Erythroblast (primary cell): ENCODE measurements at regions not wholly inside any gene's neighbourhood (a gene's known extent, or its start where the extent isn't known, plus 50 kb on each side); places are given as distances from the start of the nearest gene placed in this dataset.

ENCODE experiments used
- GATA1 ChIP-seq: IDR thresholded peaks from 2 replicates; pipeline ENCODE4 v1.6.1; 2011; ENCODE audit warnings: low read depth, mild to moderate bottlenecking, control low read depth, low read length, moderate library complexity
- POLR2A ChIP-seq: IDR thresholded peaks from 2 replicates; pipeline ENCODE4 v1.6.1; 2011; ENCODE audit warnings: mild to moderate bottlenecking, low read length

- TF ChIP-seq POLR2A, result no peak
- TF ChIP-seq GATA1, result no peak
Measured at GRCh38 chr5:158569534-158569933, 530.2 kb downstream of the EBF1 start.
